HepG2 (cell line): ENCODE measurements at regions not wholly inside any gene's neighbourhood (a gene's known extent, or its start where the extent isn't known, plus 50 kb on each side); places are given as distances from the start of the nearest gene placed in this dataset.

Experiments used
- ATAC-seq: fragments of 200-7000 bp; cut with Tn5 transposase; 3 replicates; pipeline ENCODE4 v1.9.1; 2020; ENCODE audit warnings: mild to moderate bottlenecking, moderate library complexity
- BruUV-seq: library from RNA; stranded (reverse); fragments of 400-500 nt; replicated peaks from 2 replicates; lab custom pipeline; 2021; lab: Mats Ljungman, UMichigan
- CTCF ChIA-PET: fragments of 300-600 bp; formaldehyde crosslinking; extraction: SDS; loops from one replicate; lab custom pipeline; 2021; ENCODE audit warnings: low total read pairs, inconsistent platforms, low intra/inter-chr PET ratio; lab: Yijun Ruan, JAX
- POLR2A ChIA-PET: fragments of 350-600 bp; sonication (Branson Sonifier 250); formaldehyde crosslinking; loops from one replicate; lab custom pipeline; 2020; ENCODE audit warnings: antibody characterized with exemption, inconsistent platforms; lab: Yijun Ruan, JAX
- DNase-seq: peaks from one replicate; pipeline ENCODE4 v3.0.0-alpha.2; 2015; ENCODE audit warnings: low spot score
- FAIRE-seq: peaks from 3 replicates; lab custom pipeline; 2011; peaks lifted over from hg19 to GRCh38; lab: Jason Lieb, UNC
- H2AFZ ChIP-seq: one replicate; pipeline ENCODE4 v1.6.1; 2011; ENCODE audit warnings: low read length, inconsistent platforms
- H3K27ac ChIP-seq: fragments of 300-600 bp; 3 replicates; pipeline ENCODE4 v1.8.0; 2011; ENCODE audit warnings: mixed run types, mild to moderate bottlenecking, mixed read lengths, low read length, inconsistent platforms; ENCODE audit not compliant: insufficient read depth; ENCODE audit errors: extremely low read length
- H3K27me3 ChIP-seq, 2 experiments: fragments of 200-600 bp in 1 of 2; 2 replicates in 1 of 2; 3 replicates in 1 of 2; pipeline versions ENCODE4 v1.6.0 to v1.8.0; 2011; ENCODE audit warnings: low read length in 2 of 2, mild to moderate bottlenecking in 2 of 2, moderate library complexity in 2 of 2, inconsistent platforms in 1 of 2; ENCODE audit not compliant: insufficient read depth in 2 of 2, control insufficient read depth in 1 of 2
- H3K36me3 ChIP-seq, 2 experiments: fragments of 200-600 bp in 1 of 2; replicated peaks in 1 of 2; 2 replicates in 1 of 2; 3 replicates in 1 of 2; pipeline versions ENCODE4 v1.5.1 to v1.8.0; 2011; ENCODE audit warnings: low read length in 2 of 2, inconsistent platforms in 1 of 2; ENCODE audit not compliant: insufficient read depth in 2 of 2, control insufficient read depth in 1 of 2
- H3K4me1 ChIP-seq: 2 replicates; pipeline ENCODE4 v1.5.1; 2012; ENCODE audit warnings: low read length, inconsistent platforms; ENCODE audit not compliant: insufficient read depth
- H3K4me2 ChIP-seq: 2 replicates; pipeline ENCODE4 v1.6.0; 2011; ENCODE audit warnings: low read depth, low read length, inconsistent platforms
- H3K4me3 ChIP-seq, 3 experiments: fragments of 200-600 bp in 1 of 3; sonication (generic), shearing (Covaris generic) in 1 of 3; replicated peaks in 1 of 3; 2 replicates each; pipeline ENCODE4 v1.5.1; 2011 to 2016; ENCODE audit warnings: low read length in 3 of 3, inconsistent platforms in 2 of 3, low read depth in 2 of 3, mild to moderate bottlenecking in 2 of 3, control low read depth in 1 of 3, mixed read lengths in 1 of 3; ENCODE audit not compliant: insufficient read depth in 1 of 3
- H3K79me2 ChIP-seq: one replicate; pipeline ENCODE4 v1.6.1; 2011; ENCODE audit warnings: low read length, inconsistent platforms; ENCODE audit not compliant: insufficient read depth
- H3K9ac ChIP-seq: 2 replicates; pipeline ENCODE4 v1.6.0; 2011; ENCODE audit warnings: mild to moderate bottlenecking, low read depth, low read length, inconsistent platforms; ENCODE audit not compliant: insufficient read depth
- H3K9me3 ChIP-seq: 2 replicates; pipeline ENCODE4 v1.5.1; 2012; ENCODE audit warnings: mild to moderate bottlenecking, low read length
- H4K20me1 ChIP-seq: 2 replicates; pipeline ENCODE4 v1.6.0; 2011; ENCODE audit warnings: inconsistent platforms, mild to moderate bottlenecking, low read length, moderate library complexity; ENCODE audit not compliant: insufficient read depth
- CEBPG ChIP-seq: IDR thresholded peaks from 2 replicates; pipeline ENCODE4 v1.6.1; 2016
- GPN1 ChIP-seq: sonication (generic); formaldehyde crosslinking; IDR thresholded peaks from 2 replicates; pipeline ENCODE4 v1.5.1; 2020; ENCODE audit warnings: missing genetic modification reagents, borderline replicate concordance
- MTA1 ChIP-seq: sonication (generic); formaldehyde crosslinking; IDR thresholded peaks from 2 replicates; pipeline ENCODE4 v1.4.0; 2020; ENCODE audit warnings: missing genetic modification reagents, mild to moderate bottlenecking, borderline replicate concordance
- NR1H2 ChIP-seq: sonication (generic); formaldehyde crosslinking; IDR thresholded peaks from 2 replicates; pipeline ENCODE4 v1.8.1; 2022; ENCODE audit warnings: low read depth, missing genetic modification reagents, borderline replicate concordance
- TCF12 ChIP-seq, 2 experiments: fragments of 450-650 bp in 1 of 2; sonication (generic) in 1 of 2; formaldehyde crosslinking in 1 of 2; IDR thresholded peaks; 2 replicates each; pipeline versions ENCODE4 v1.6.1 to v1.8.0; 2017 to 2022; ENCODE audit warnings: antibody characterized with exemption in 1 of 2, mild to moderate bottlenecking in 1 of 2, missing genetic modification reagents in 1 of 2, moderate library complexity in 1 of 2
- TIGD3 ChIP-seq: sonication (generic); formaldehyde crosslinking; IDR thresholded peaks from 2 replicates; pipeline ENCODE4 v1.5.1; 2020; ENCODE audit warnings: mild to moderate bottlenecking, missing genetic modification reagents, borderline replicate concordance
- ZBTB46 ChIP-seq: sonication (generic); formaldehyde crosslinking; IDR thresholded peaks from 2 replicates; pipeline ENCODE4 v1.4.0; 2020; ENCODE audit warnings: mild to moderate bottlenecking, missing genetic modification reagents, borderline replicate concordance
- ZFX ChIP-seq: sonication (generic); formaldehyde crosslinking; IDR thresholded peaks from 2 replicates; pipeline ENCODE4 v1.4.0; 2020; ENCODE audit warnings: mild to moderate bottlenecking, low read depth, missing genetic modification reagents, moderate library complexity
- ZNF101 ChIP-seq: sonication (generic); formaldehyde crosslinking; IDR thresholded peaks from 2 replicates; pipeline ENCODE4 v1.4.0; 2020; ENCODE audit warnings: mild to moderate bottlenecking, low read depth, missing genetic modification reagents, borderline replicate concordance
- ZNF512B ChIP-seq: sonication (generic); formaldehyde crosslinking; IDR thresholded peaks from 2 replicates; pipeline ENCODE4 v1.5.1; 2020; ENCODE audit warnings: missing genetic modification reagents, mild to moderate bottlenecking, borderline replicate concordance
- ZNF775 ChIP-seq: sonication (generic); formaldehyde crosslinking; IDR thresholded peaks from 2 replicates; pipeline ENCODE4 v1.4.0; 2020; ENCODE audit warnings: missing genetic modification reagents, mild to moderate bottlenecking, moderate library complexity, borderline replicate concordance
- WGBS: methylation state at CpG from one replicate; pipeline ENCODE4 v1.1.6; 2017; ENCODE audit warnings: low lambda C conversion rate; 5-methylcytosine and 5-hydroxymethylcytosine counted together
- in situ Hi-C: cut with HindIII; loops from 2 replicates; pipeline ENCODE4 v1.10.0; 2017; ENCODE audit warnings: low pct_unique_long_range_greater_than_20kb; ENCODE audit not compliant: extremely low pct_ligation_motif_present
- intact Hi-C: fragments of 100-400 bp; cut with micrococcal nuclease; formaldehyde crosslinking; loops from one replicate; pipeline ENCODE4 v1.10.0; 2022; ENCODE audit not compliant: unreplicated experiment

GRCh38 chr2:138391946-138392345, 109.6 kb upstream of the SPOPL start:
- no peak for ATAC-seq
- no TSS peak for BruUV-seq
- 95% methylated on average over 5 of the region's 5 CpGs for WGBS
- no peaks in the 10 kb centered on the region for H3K27me3 ChIP-seq
- H2AFZ ChIP-seq: no peak overlapping the region
- H3K27ac ChIP-seq: no peak overlapping the region
- no peaks in the 10 kb centered on the region for H3K36me3 ChIP-seq
- intact Hi-C loops (no loop called here), in situ Hi-C loops (no loop called here)
- no peaks in the 10 kb centered on the region for H3K9me3 ChIP-seq
- H3K4me3 ChIP-seq: no peak overlapping the region
- no peak for FAIRE-seq
- POLR2A ChIA-PET: no interaction called here
- H3K4me2 ChIP-seq: no peak overlapping the region
- DNase-seq: no peak
- H4K20me1 ChIP-seq: no peaks in the 10 kb centered on the region
- no peak overlapping the region for H3K9ac ChIP-seq
- CTCF ChIA-PET: no interaction called here
- H3K4me1 ChIP-seq: peaks cover 7% of the 10 kb centered on the region; the same call in 1 of the 2 replicates
- TF ChIP-seq ZNF101 (no peak), MTA1 (no peak)
- H3K79me2 ChIP-seq: no peaks in the 10 kb centered on the region

- DNase-seq (no peak), FAIRE-seq (no peak), ATAC-seq (no peak; the same call in 2 of the 3 replicates)
- BruUV-seq: no TSS peak
- no peak overlapping the region for H3K4me3 ChIP-seq
- 100% methylated on average over 2 of the region's 2 CpGs for WGBS
- intact Hi-C loops (no loop called here), in situ Hi-C loops (no loop called here)
- peaks cover 9% of the 10 kb centered on the region; the same call in 1 of the 2 replicates for H3K4me1 ChIP-seq
- POLR2A ChIA-PET: no interaction called here
- no peaks in the 10 kb centered on the region for H3K79me2 ChIP-seq
- no peaks in the 10 kb centered on the region for H3K27me3 ChIP-seq
- no peak overlapping the region for H3K27ac ChIP-seq
- no peaks in the 10 kb centered on the region for H4K20me1 ChIP-seq
- CTCF ChIA-PET: no interaction called here
- H2AFZ ChIP-seq: no peak overlapping the region
- no peak overlapping the region for H3K9ac ChIP-seq
- no peaks in the 10 kb centered on the region for H3K9me3 ChIP-seq
- H3K4me2 ChIP-seq: no peak overlapping the region
- TF ChIP-seq NR1H2 (no peak), ZNF512B (no peak), ZBTB46 (CRISPR knock-in tag) (no peak), TIGD3 (CRISPR knock-in tag) (no peak), CEBPG (CRISPR knock-in tag) (no peak), ZNF775 (CRISPR knock-in tag) (no peak), TCF12 (IDR thresholded peaks at IDR 0.05) (no peak), TCF12 (CRISPR knock-in tag; IDR thresholded peaks at IDR 0.05) (no peak), ZFX (CRISPR knock-in tag) (no peak), GPN1 (CRISPR knock-in tag) (no peak)
- TF ChIP-seq, all 625 proteins: peak for 0
- H3K36me3 ChIP-seq: no peaks in the 10 kb centered on the region
Measured at GRCh38 chr2:138395565-138396306, 105.8 kb upstream of the SPOPL start.
